NAMALWA (cell line): ENCODE measurements at regions not wholly inside any gene's neighbourhood (a gene's known extent, or its start where the extent isn't known, plus 50 kb on each side); places are given as distances from the start of the nearest gene placed in this dataset.
"Not testable (repeated sequence)": the region's sequence is repeated elsewhere in the genome, so short reads cannot be mapped to it uniquely, and the experiment has no call there.

Source experiments
- DNase-seq: peaks from one replicate; pipeline ENCODE4 v3.0.0-alpha.2; 2015; ENCODE audit warnings: low spot score

GRCh38 chr10:100612601-100613595 lies 77.2 kb downstream of the HIF1AN start:
- no peak for DNase-seq

DNA sequence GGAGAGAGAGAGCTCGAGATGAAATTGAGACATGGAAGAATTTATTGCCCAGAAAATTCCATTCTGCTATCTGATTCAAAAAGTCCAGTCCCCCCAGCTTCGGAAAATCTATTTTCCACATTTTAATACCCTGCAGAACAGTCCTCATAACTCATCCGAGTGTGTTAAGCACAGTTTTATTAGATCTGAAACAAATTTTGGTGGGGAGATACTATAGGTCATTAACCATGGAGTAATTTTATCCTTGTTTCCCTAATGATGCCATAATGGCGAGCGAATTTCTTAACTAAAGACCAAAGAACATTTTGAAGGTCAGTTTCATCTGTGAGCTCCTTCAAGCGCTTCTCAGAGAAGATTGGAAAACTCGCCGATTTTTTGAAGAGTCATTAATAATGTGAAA lies 78.1 kb downstream of the HIF1AN start:
- DNase-seq = no peak

- DNase-seq = no peak
Measured at GRCh38 chr10:100614429-100615095, 78.8 kb downstream of the HIF1AN start.

- DNase-seq = no peak
Measured at GRCh38 chr10:100615241-100615640, 79.5 kb downstream of the HIF1AN start.

- DNase-seq = no peak
Measured at GRCh38 chr10:100615908-100616307, 80.2 kb downstream of the HIF1AN start.

GRCh38 chr10:100618091-100618615 lies 82.4 kb downstream of the HIF1AN start:
- no peak for DNase-seq

- no peak for DNase-seq
Measured at GRCh38 chr10:100618632-100619255, 83.0 kb downstream of the HIF1AN start.

DNA sequence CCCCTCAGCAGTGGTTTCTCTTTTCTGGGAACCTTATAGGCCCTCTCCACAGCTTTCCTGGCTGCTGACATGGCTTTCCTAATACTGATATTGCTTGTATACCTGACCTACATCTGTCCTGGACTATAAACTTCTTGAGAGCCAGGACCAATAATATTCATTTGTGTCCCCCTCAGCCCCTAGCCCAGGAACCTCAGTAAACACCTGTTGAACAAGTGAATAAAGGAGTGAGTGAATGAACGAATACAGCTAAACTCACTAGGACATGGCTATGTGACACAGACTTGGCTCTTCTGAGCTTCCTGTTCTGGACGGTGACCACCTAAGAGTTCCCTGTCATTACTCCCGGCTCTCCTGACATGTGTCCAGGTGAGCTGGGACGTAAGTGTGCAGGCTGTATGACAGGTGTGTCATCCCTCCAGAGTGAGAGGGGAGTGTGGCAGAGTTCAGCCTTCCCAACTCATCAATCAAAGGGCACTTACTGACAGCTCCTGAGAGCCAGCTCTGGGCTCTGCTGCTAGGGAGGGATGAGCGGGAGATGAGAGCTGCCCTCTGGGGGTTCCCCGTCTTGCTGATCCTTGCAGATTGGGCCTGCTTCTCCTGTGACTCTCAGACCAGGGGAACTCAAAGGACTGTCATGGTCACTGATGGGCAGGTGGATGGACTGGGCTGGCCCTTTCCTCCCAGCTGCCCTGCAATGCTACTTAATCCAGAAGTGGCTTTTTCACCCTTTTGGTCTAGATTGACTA lies 84.5 kb downstream of the HIF1AN start:
- DNase-seq = no peak

DNA sequence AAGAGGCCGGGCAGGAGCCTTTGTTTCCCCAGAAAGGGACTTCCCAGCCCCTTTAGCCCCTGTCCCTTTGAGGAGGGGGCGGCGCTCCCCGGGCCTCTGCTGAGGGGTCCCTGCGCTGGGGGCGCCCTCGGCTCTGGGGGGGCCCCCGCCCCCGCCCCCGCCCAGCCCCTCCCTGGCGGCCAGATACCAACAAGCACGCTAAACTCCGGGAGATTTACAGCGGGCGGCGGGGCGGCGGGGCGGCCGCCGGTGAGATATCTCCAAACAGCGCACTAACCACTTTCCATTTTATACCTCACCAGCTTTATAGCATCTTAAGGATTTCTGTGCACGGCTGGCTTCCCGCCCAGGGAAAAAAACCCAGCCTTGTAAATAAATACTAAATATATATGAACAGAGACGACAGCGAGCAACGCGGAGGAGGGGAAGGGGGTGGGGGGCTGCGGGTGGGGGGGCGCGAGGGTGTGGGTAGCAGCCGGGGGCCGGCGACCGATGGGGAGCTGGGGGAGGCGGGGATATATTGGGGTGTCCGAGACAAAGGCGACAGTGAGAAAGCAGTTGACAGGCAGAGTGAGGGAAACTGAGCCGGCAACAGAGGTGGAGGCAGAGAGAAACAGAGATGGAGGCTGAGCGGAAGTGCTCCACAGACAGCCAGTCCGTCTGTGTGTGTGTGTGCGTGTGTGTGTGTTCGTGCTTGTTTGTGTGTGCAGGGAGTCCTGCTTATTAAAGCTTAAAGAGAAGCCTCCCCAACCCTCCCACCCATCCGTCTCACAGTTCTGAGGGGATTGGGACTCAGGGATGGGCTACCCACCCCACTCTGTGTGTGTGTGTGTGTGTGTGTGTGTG lies 85.8 kb downstream of the HIF1AN start:
- DNase-seq = no peak

DNA sequence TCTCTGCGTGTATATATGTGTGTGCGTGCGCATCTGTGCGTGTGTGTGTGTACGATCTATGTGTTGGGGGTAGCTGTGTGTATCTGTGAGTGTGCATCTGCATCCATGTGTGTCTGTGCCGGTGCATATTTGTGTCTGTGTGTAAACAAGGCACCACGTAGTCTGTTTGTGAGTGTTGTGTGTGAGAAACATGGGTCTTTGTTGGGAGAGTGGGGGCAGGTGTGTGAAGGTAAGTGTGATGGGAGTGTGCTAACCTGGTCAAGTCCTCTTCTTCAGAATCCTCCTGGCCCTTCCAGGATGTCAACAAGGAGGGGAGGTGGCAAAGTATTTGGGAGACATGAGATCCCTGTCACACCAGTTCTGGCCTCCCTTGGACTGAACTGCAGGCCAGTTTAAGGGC lies 87.2 kb downstream of the HIF1AN start:
- DNase-seq = no peak

- no peak for DNase-seq
Measured at GRCh38 chr10:100623521-100624230, 87.9 kb downstream of the HIF1AN start.

DNA sequence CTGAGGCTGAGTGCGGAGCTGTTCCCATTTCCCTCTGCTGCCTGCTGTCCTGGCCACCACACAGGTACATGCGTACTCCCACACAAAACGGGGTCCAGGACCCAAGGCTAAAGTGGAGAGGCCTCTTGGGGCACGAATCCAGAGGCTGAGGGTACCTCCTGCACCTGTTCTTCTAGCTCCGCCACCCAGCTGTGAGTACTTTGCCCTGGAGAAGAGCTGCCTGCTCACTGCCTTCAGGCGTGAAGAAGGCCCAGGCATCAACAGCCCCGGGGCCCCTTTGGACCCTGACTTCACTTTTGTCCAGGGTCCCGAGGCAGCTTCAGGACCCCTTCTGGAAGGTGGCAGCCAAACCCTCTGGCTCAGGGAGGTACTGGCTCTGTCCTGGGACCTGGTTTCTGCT lies 88.6 kb downstream of the HIF1AN start:
- DNase-seq = no peak

GRCh38 chr10:100625816-100626215 lies 90.1 kb downstream of the HIF1AN start:
- DNase-seq = no peak

DNA sequence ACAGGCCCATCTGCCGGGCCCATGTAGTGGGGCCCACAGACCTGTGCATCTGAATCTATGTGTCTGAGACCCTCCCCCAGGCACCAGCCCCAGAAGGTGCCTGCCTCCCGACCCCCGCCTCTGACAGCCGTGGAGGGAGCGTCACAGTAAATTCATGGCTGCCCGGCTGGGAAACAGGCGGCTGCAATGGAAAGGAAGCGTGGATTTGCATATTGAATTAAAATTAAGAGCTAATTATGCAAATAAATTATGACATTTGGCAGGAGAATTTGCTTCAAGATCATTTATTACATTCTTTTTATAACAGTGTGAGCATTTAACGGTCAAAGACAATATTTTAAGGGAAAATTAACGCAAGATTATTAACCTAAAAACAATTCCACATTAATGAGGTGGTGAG lies 92.3 kb downstream of the HIF1AN start:
- DNase-seq = no peak

DNA sequence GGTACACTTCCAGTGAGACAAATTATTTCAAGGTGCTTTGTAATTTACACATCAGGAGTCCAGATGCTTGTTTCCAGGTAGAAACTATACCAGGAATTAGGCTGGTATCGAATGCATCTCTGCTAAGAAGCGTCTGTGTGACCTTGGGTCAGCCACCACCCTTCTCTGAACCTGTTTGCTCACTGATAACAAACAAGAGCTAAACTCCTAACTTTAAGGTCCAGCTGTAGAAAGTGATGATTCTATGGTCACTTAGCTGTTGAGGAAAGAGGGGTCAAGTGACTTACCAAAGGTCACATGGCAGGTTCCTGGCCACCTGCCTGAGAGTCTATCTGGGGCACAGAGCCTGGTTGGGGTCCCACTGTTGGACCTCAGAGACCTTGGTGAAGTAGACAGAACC lies 95.4 kb downstream of the HIF1AN start:
- no peak for DNase-seq

GRCh38 chr10:100632027-100632426 lies 96.3 kb downstream of the HIF1AN start:
- no peak for DNase-seq

- DNase-seq = no peak
Measured at GRCh38 chr10:100634034-100634433, 98.3 kb downstream of the HIF1AN start.

GRCh38 chr10:100636848-100637553 lies 101.3 kb downstream of the HIF1AN start:
- DNase-seq = no peak

GRCh38 chr10:100637785-100638184 lies 102.0 kb downstream of the HIF1AN start:
- peak; percentile 46 for DNase-seq

GRCh38 chr10:100638969-100639368 lies 103.2 kb downstream of the HIF1AN start:
- DNase-seq = not testable (repeated sequence)
